HEK293 (cell line): ENCODE measurements at regions not wholly inside any gene's neighbourhood (a gene's known extent, or its start where the extent isn't known, plus 50 kb on each side); places are given as distances from the start of the nearest gene placed in this dataset.

ENCODE experiments used
- CTCF ChIA-PET: fragments of 350-600 bp; formaldehyde crosslinking; extraction: SDS; loops from one replicate; lab custom pipeline; 2021; ENCODE audit warnings: antibody characterized with exemption; lab: Yijun Ruan, JAX
- POLR2A ChIA-PET: fragments of 300-600 bp; formaldehyde crosslinking; extraction: SDS; loops from one replicate; lab custom pipeline; 2020; ENCODE audit warnings: antibody characterized with exemption, inconsistent platforms; lab: Yijun Ruan, JAX
- H3K27ac ChIP-seq: fragments of 200-500 bp; sonication (Bioruptor generic); 2 replicates; pipeline ENCODE4 v1.5.1; 2014; ENCODE audit warnings: low read depth, low read length, control low read depth, inconsistent platforms; ENCODE audit errors: extremely low read depth
- H3K36me3 ChIP-seq, 2 experiments: fragments of 200-500 bp in 1 of 2; sonication (Bioruptor generic) in 1 of 2; 1 replicate in 1 of 2; 2 replicates in 1 of 2; pipeline ENCODE4 v1.5.1; 2014 to 2017; ENCODE audit warnings: inconsistent platforms in 2 of 2, low read length in 2 of 2; ENCODE audit not compliant: control insufficient read depth in 2 of 2, insufficient read depth in 1 of 2
- H3K4me1 ChIP-seq: fragments of 200-500 bp; sonication (Bioruptor generic); 2 replicates; pipeline ENCODE4 v1.5.1; 2014; ENCODE audit warnings: mild to moderate bottlenecking, low read length, inconsistent platforms; ENCODE audit not compliant: control insufficient read depth, insufficient read depth
- H3K4me3 ChIP-seq: 2 replicates; pipeline ENCODE4 v1.5.1; 2011; ENCODE audit warnings: low read depth, mild to moderate bottlenecking, control low read depth, low read length, moderate library complexity
- H3K9me3 ChIP-seq: fragments of 200-500 bp; sonication (Bioruptor generic); 2 replicates; pipeline ENCODE4 v1.5.1; 2014; ENCODE audit warnings: low read depth, low read length, inconsistent platforms; ENCODE audit not compliant: control insufficient read depth, insufficient read depth
- BCL11A ChIP-seq: fragments of 450-650 bp; formaldehyde crosslinking; IDR thresholded peaks from 2 replicates; pipeline ENCODE4 v1.5.1; 2016; ENCODE audit warnings: low read depth, missing biosample characterization, missing genetic modification characterization
- EGR2 ChIP-seq: fragments of 450-650 bp; formaldehyde crosslinking; IDR thresholded peaks from 2 replicates; pipeline ENCODE4 v1.5.1; 2016; ENCODE audit warnings: low read depth, missing biosample characterization, missing genetic modification characterization
- HOXC10 ChIP-seq: sonication (generic); formaldehyde crosslinking; IDR thresholded peaks from 2 replicates; pipeline ENCODE4 v1.8.1; 2023; ENCODE audit warnings: mild to moderate bottlenecking, missing genetic modification reagents
- PRDM10 ChIP-seq: fragments of 450-650 bp; formaldehyde crosslinking; IDR thresholded peaks from 2 replicates; pipeline ENCODE4 v1.5.1; 2016; ENCODE audit warnings: missing biosample characterization, missing genetic modification characterization
- RBAK ChIP-seq: fragments of 450-650 bp; formaldehyde crosslinking; IDR thresholded peaks from 2 replicates; pipeline ENCODE4 v1.5.1; 2016; ENCODE audit warnings: missing biosample characterization, missing genetic modification characterization
- ZBTB21 ChIP-seq: fragments of 450-650 bp; formaldehyde crosslinking; IDR thresholded peaks from 2 replicates; pipeline ENCODE4 v1.5.1; 2017; ENCODE audit warnings: missing biosample characterization, missing genetic modification characterization
- ZNF114 ChIP-seq: fragments of 450-650 bp; formaldehyde crosslinking; IDR thresholded peaks from 2 replicates; pipeline ENCODE4 v1.5.0; 2017; ENCODE audit warnings: missing biosample characterization, missing genetic modification characterization
- ZNF174 ChIP-seq: fragments of 450-650 bp; formaldehyde crosslinking; IDR thresholded peaks from 2 replicates; pipeline ENCODE4 v1.5.0; 2017; ENCODE audit warnings: missing biosample characterization, mild to moderate bottlenecking, missing genetic modification characterization
- ZNF2 ChIP-seq: fragments of 450-650 bp; formaldehyde crosslinking; IDR thresholded peaks from 2 replicates; pipeline ENCODE4 v1.5.1; 2016; ENCODE audit warnings: missing biosample characterization, missing genetic modification characterization
- ZNF214 ChIP-seq: fragments of 450-650 bp; formaldehyde crosslinking; IDR thresholded peaks from 2 replicates; pipeline ENCODE4 v1.5.1; 2017; ENCODE audit warnings: missing biosample characterization, mild to moderate bottlenecking, missing genetic modification characterization, borderline replicate concordance
- ZNF223 ChIP-seq: fragments of 450-650 bp; formaldehyde crosslinking; IDR thresholded peaks from 2 replicates; pipeline ENCODE4 v1.5.1; 2016; ENCODE audit warnings: missing biosample characterization, missing genetic modification characterization
- ZNF280D ChIP-seq: fragments of 450-650 bp; formaldehyde crosslinking; IDR thresholded peaks from 2 replicates; pipeline ENCODE4 v1.5.1; 2016; ENCODE audit warnings: missing biosample characterization, missing genetic modification characterization
- ZNF311 ChIP-seq: fragments of 450-650 bp; formaldehyde crosslinking; IDR thresholded peaks from 2 replicates; pipeline ENCODE4 v1.5.1; 2017; ENCODE audit warnings: missing biosample characterization, missing genetic modification characterization, borderline replicate concordance
- ZNF354C ChIP-seq: fragments of 450-650 bp; formaldehyde crosslinking; IDR thresholded peaks from 2 replicates; pipeline ENCODE4 v1.5.1; 2016; ENCODE audit warnings: missing biosample characterization, missing genetic modification characterization, low read depth, borderline replicate concordance
- ZNF549 ChIP-seq: fragments of 450-650 bp; IDR thresholded peaks from 2 replicates; pipeline ENCODE4 v1.5.1; 2018; ENCODE audit warnings: missing biosample characterization, missing genetic modification characterization, mild to moderate bottlenecking, inconsistent platforms, moderate library complexity
- ZNF596 ChIP-seq: fragments of 450-650 bp; IDR thresholded peaks from 2 replicates; pipeline ENCODE4 v1.5.0; 2018; ENCODE audit warnings: missing biosample characterization, mild to moderate bottlenecking, missing genetic modification characterization, moderate library complexity
- ZNF670 ChIP-seq: fragments of 450-650 bp; formaldehyde crosslinking; IDR thresholded peaks from 2 replicates; pipeline ENCODE4 v1.5.1; 2016; ENCODE audit warnings: missing biosample characterization, missing genetic modification characterization, low read depth
- ZNF701 ChIP-seq: fragments of 450-650 bp; formaldehyde crosslinking; IDR thresholded peaks from 2 replicates; pipeline ENCODE4 v1.5.1; 2016; ENCODE audit warnings: missing biosample characterization, missing genetic modification characterization
- ZNF707 ChIP-seq: fragments of 450-650 bp; formaldehyde crosslinking; IDR thresholded peaks from 2 replicates; pipeline ENCODE4 v1.5.1; 2016; ENCODE audit warnings: missing biosample characterization, missing genetic modification characterization
- TF ChIP-seq, protein P1 (sequence below): fragments of 450-650 bp; formaldehyde crosslinking; IDR thresholded peaks from 2 replicates; pipeline ENCODE4 v1.5.1; 2017; ENCODE audit warnings: missing biosample characterization, mild to moderate bottlenecking, missing genetic modification characterization, moderate library complexity
- TF ChIP-seq, protein P2 (sequence below): fragments of 450-650 bp; formaldehyde crosslinking; IDR thresholded peaks from 2 replicates; pipeline ENCODE4 v1.5.1; 2016; ENCODE audit warnings: missing biosample characterization, missing genetic modification characterization
- TF ChIP-seq, protein P3 (sequence below): fragments of 450-650 bp; formaldehyde crosslinking; IDR thresholded peaks from 2 replicates; pipeline ENCODE4 v1.5.1; 2017; ENCODE audit warnings: missing biosample characterization, missing genetic modification characterization
- TF ChIP-seq, protein P4 (sequence below): fragments of 450-650 bp; formaldehyde crosslinking; IDR thresholded peaks from 2 replicates; pipeline ENCODE4 v1.5.1; 2016; ENCODE audit warnings: missing biosample characterization, missing genetic modification characterization

DNA sequence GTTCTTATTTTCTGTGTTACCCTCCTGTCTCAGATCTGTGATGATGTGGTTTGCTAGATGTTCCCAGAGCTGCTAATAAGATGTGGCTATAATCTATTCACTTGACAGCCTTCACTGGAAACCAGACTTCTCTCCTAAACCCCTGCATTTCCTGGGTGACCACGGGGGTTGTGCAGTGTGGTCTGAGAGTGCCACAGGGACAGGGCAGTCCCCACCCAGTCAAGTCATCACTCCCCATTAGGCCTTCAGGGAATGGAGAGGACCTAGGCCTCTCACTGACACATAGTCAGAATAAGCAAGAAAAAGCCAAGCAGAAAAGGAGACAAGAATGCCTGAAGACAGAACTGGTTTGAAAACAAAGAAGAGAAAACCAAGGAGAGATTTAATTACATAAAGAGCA is 58.3 kb downstream of the GJD2 start (continued):
- TF ChIP-seq PRDM10 (tag by site-specific recombination): no peak
- TF ChIP-seq, protein P1, sequence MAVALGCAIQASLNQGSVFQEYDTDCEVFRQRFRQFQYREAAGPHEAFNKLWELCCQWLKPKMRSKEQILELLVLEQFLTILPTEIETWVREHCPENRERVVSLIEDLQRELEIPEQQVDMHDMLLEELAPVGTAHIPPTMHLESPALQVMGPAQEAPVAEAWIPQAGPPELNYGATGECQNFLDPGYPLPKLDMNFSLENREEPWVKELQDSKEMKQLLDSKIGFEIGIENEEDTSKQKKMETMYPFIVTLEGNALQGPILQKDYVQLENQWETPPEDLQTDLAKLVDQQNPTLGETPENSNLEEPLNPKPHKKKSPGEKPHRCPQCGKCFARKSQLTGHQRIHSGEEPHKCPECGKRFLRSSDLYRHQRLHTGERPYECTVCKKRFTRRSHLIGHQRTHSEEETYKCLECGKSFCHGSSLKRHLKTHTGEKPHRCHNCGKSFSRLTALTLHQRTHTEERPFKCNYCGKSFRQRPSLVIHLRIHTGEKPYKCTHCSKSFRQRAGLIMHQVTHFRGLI (tag by site-specific recombination): no peak
- TF ChIP-seq ZBTB21 (tag by site-specific recombination): no peak
- TF ChIP-seq, protein P2, sequence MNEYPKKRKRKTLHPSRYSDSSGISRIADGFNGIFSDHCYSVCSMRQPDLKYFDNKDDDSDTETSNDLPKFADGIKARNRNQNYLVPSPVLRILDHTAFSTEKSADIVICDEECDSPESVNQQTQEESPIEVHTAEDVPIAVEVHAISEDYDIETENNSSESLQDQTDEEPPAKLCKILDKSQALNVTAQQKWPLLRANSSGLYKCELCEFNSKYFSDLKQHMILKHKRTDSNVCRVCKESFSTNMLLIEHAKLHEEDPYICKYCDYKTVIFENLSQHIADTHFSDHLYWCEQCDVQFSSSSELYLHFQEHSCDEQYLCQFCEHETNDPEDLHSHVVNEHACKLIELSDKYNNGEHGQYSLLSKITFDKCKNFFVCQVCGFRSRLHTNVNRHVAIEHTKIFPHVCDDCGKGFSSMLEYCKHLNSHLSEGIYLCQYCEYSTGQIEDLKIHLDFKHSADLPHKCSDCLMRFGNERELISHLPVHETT (tag by site-specific recombination): no peak
- TF ChIP-seq ZNF707 (tag by site-specific recombination): no peak
- no peak for TF ChIP-seq ZNF596
- TF ChIP-seq ZNF354C (tag by site-specific recombination): no peak
- TF ChIP-seq EGR2: no peak
- TF ChIP-seq ZNF311 (tag by site-specific recombination): no peak

DNA sequence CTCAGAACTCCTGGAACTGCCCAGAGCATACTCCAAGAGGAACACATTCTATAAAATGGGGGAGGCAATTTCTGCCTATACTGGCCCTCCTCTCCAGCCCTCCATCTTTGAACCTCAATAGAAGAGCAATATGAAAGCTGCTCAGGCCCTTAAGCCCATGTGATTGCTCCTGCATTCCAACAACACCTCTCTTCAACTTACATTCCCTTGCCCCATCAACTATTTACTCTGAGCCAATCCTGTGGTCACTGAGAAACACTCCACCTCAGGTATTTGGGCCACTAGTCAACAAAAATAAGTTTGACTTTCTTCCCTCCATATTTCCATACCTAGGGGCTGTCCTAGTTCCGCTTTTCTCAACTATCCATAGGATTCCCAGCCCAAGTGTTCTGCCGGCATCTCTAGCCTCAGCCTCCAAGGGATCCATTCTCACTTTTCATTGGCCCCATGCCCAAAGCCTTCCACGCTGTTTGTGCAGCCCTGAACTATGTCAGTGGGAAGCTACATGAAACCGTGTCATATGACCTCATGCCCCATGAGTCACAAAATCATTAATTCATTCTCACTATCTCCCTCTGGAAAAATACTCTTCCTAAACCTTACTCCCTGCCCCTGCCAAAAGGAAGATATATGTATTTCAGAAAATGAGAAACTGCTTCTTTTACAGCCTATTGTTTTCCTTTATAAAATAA is 61.6 kb downstream of the GJD2 start:
- Histone ChIP-seq H3K27ac (no peak overlapping the region), H3K9me3 (no peaks in the 10 kb centered on the region), H3K4me3 (no peak overlapping the region), H3K4me1 (no peaks in the 10 kb centered on the region), H3K36me3 (no peaks in the 10 kb centered on the region)
- CTCF ChIA-PET: no interaction called here
- POLR2A ChIA-PET: no interaction called here
- no peak for TF ChIP-seq ZNF280D (tag by site-specific recombination)
- TF ChIP-seq, protein P3, sequence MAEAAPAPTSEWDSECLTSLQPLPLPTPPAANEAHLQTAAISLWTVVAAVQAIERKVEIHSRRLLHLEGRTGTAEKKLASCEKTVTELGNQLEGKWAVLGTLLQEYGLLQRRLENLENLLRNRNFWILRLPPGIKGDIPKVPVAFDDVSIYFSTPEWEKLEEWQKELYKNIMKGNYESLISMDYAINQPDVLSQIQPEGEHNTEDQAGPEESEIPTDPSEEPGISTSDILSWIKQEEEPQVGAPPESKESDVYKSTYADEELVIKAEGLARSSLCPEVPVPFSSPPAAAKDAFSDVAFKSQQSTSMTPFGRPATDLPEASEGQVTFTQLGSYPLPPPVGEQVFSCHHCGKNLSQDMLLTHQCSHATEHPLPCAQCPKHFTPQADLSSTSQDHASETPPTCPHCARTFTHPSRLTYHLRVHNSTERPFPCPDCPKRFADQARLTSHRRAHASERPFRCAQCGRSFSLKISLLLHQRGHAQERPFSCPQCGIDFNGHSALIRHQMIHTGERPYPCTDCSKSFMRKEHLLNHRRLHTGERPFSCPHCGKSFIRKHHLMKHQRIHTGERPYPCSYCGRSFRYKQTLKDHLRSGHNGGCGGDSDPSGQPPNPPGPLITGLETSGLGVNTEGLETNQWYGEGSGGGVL (tag by site-specific recombination): peak; percentile 23; the same call in 1 of the 2 replicates
- TF ChIP-seq ZNF223 (tag by site-specific recombination): no peak
- TF ChIP-seq, protein P4, sequence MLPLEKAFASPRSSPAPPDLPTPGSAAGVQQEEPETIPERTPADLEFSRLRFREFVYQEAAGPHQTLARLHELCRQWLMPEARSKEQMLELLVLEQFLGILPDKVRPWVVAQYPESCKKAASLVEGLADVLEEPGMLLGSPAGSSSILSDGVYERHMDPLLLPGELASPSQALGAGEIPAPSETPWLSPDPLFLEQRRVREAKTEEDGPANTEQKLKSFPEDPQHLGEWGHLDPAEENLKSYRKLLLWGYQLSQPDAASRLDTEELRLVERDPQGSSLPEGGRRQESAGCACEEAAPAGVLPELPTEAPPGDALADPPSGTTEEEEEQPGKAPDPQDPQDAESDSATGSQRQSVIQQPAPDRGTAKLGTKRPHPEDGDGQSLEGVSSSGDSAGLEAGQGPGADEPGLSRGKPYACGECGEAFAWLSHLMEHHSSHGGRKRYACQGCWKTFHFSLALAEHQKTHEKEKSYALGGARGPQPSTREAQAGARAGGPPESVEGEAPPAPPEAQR (tag by site-specific recombination): no peak
- TF ChIP-seq ZNF701 (tag by site-specific recombination): no peak
- TF ChIP-seq ZNF114 (tag by site-specific recombination): no peak
- TF ChIP-seq ZNF214 (tag by site-specific recombination): no peak
- no peak for TF ChIP-seq ZNF549 (tag by site-specific recombination)
- TF ChIP-seq ZBTB21 (tag by site-specific recombination): peak; percentile 77
- TF ChIP-seq RBAK (tag by site-specific recombination): no peak
- no peak for TF ChIP-seq ZNF174 (tag by site-specific recombination)
- TF ChIP-seq HOXC10 (CRISPR knock-in tag): no peak
- no peak for TF ChIP-seq BCL11A
- TF ChIP-seq ZNF2 (tag by site-specific recombination): no peak
- TF ChIP-seq ZNF670 (tag by site-specific recombination): no peak
